Hematopoietic multipotent progenitor cell (in vitro differentiated cells): ENCODE measurements at regions not wholly inside any gene's neighbourhood (a gene's known extent, or its start where the extent isn't known, plus 50 kb on each side); places are given as distances from the start of the nearest gene placed in this dataset.
A peak's percentile ranks its signal among the peaks of the same experiment; 100 is the strongest.

ENCODE experiments used
- DNase-seq, 3 donors: peaks; one replicate each; pipeline ENCODE4 v3.0.0-alpha.2; 2011 to 2015; ENCODE audit warnings: low read depth in 2 of 3, low spot score in 2 of 3

DNA sequence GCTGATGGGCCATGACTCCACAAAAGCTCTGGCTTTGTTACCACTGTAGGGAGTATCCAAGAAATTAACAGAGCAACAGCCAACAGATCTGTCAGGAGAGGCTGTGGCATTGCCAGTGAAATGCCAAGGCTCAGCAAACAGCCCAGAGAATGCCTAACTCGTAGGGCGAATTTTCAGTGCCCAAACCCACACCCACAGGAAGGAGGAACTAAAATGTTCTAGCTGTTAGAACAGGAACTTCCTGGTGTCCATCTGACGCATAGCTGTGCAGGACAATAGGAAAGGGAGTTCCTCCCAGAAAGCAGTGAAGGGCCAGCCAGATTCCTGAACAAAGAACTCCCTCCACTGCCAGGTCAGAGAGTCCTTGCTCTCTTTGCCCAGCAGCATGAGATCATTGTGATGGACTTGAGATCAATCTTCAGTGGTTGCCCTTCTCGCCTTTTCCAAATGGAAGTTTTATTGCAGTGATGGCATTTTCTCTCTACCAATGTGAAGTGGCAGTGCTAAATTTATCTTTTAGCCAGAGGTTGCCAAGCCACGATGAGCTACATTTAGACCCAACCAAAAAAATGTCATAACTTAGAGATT lies 224.2 kb upstream of the STARD13 start:
- no peak for DNase-seq

DNA sequence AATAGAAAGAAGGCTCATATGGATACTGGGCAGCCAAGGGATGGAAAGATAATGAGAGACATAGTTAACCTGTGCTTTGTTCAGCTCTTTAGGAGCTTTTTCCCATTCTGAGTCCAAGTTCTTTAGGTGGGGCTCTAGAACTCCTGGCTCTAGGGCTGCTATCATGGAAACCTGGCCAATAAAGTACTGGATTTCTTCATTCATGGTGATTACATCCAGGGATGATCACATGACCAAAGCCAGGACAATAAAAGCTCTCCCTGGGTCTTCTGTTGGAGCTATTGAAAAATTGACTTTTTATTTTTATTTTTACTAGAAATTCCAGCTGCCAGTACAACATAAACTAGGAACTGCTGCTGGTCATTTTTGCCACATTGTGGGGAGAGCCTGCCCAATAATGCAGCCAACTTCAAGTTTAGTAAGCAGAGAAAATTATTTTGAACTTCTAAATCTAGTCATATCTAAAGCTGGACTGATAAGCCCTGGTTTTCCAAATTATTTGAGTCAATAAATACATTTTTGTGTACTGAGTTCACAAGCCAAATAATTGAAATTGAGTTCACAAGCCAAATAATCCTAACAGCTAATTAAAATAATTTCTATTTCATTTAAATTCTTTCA lies 224.9 kb upstream of the STARD13 start:
- no peak for DNase-seq

- no peak for DNase-seq
Measured at GRCh38 chr13:33512880-33513554, 227.5 kb upstream of the STARD13 start.

- DNase-seq, result peak in 1 of 3 donors; percentile 41
Measured at GRCh38 chr13:33514362-33514761, 228.8 kb upstream of the STARD13 start.

- no peak for DNase-seq
Measured at GRCh38 chr13:33515146-33515545, 229.6 kb upstream of the STARD13 start.

DNA sequence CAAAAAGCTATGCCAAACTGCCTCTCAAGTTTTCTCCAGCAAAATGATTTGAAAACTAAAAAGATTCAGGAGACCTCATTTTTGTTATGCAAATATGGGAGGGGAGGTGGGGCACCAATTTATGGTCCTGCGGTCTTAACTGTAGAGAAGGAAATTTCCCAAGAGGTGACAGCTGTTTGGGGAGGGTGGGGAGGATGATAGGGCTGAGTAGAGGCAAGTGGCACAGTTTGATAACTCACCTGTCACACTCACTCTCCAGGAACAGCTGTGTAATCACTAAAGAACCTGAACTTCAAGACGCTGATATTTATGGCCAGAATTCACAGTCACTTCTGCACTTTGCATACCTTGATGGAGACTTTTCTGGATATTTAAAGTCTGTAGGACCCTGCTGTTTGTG lies 232.9 kb upstream of the STARD13 start:
- no peak for DNase-seq

GRCh38 chr13:33519561-33520467 lies 234.3 kb upstream of the STARD13 start:
- no peak for DNase-seq

DNA sequence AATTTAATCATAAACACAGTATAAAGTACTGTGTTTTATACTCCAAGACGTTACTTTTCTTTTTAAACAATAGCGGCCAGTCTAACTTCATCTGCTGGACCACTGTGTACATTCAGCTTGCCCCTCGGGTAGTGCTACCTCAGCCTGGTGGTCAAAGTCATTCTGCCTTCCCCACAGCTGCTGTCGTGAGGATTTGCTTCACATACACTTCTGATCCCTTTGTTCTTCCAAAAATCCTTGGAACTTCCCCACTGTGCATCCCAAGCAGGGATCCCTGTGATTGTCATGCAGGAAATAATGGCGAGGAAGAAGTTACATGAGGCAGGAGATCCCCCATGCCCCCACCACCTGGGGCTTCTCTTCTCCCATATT lies 234.9 kb upstream of the STARD13 start:
- no peak for DNase-seq

DNA sequence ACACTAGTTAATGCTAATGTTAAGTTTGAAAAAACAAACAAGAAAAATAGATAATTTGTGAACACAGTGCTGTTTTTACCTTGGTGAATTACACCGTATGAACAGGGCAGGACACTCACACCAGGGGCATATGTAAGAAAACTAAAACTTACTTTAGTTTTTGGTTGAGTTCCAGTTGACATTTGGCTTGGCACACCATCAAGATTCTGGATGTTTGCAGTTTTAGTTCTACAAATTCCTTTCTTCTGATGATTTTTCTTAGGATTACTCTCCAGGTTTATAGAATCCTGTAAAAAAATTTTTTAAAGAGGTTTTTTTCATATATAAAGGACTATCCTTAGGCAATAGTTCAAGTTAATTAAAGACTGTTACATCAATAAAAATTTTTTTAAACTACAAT lies 238.5 kb upstream of the STARD13 start:
- DNase-seq, result no peak

GRCh38 chr13:33525763-33526162 lies 240.2 kb upstream of the STARD13 start:
- DNase-seq, result no peak

DNA sequence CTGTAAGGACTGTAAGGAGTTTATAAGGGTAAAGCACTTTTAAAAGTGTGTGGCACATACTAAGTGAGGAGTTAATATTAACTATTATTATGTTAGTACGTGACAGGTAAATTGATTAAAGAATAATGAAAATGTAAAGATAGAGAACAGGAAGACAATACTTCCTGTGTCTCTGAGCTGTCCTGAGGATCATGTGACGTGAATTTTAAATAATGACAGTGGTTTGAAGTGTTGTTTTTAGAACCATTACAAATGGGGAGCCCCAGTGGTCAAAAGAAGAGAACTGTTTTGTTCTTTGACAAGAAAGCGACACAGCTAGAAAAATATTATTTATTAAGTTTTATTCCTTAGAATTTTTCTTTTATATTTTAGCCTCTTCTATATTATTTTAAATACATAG lies 241.2 kb upstream of the STARD13 start:
- no peak for DNase-seq

GRCh38 chr13:33528896-33529295 lies 243.3 kb upstream of the STARD13 start:
- DNase-seq, result peak in 1 of 3 donors; percentile 61

- no peak for DNase-seq
Measured at GRCh38 chr13:33531484-33531883, 245.9 kb upstream of the STARD13 start.

DNA sequence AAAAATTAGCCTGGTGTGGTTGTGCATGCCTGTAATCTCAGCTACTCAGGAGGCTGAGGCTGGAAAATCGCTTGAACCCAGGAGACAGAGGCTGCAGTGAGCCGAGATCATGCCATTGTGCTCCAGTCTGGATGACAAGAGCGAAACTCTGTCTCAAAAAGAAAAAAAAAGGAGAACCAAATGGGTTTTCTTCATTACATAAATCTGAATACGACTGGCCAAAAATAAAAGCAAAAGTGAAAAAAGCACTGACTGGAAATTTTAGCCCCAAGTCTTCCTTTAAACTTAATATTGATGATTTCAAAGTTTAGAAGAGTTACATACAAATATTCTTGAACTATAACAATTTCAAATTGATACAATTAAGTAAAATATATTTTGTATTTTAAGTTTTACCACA lies 249.5 kb upstream of the STARD13 start:
- DNase-seq, result no peak

DNA sequence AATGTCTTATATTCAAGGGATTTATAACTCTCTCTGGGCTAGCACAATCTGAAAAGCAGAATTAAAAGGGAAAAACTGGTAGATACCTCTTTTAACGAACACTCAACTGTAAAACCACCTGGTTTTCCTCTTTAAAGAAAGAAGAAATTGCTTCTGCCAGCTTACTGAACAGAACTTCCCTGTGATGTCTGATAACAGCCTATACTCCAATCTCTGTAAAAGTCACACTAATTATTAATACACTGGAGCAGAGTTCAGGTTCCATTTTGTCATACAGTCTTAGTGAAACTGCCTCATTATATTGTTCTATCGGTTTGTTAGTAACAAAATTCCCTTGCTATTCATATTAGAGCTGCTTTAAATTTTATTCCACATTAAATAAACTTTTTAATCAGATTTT lies 251.0 kb upstream of the STARD13 start:
- DNase-seq, result no peak

- DNase-seq, result no peak
Measured at GRCh38 chr13:33537026-33537425, 251.5 kb upstream of the STARD13 start.

DNA sequence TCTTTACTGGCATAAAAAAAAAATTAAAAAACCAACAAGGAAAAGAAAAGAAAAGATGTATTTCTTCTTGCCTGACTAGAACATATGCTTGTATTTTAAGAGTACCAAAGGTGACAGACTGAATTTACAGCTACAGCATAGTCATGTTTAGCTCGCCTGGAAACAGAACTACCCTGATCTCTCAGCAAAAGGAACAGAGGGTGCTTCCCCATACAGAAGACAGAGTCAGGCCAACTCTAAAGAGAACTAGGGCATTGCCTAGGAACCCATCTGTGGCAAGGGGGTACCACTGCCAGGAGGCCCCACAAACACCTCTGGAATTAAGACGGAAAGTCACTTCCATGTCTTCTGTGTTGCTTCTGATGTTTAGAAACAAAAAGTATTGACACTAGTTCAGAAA lies 252.1 kb upstream of the STARD13 start:
- peak in 2 of 3 donors; percentile 31 to 64 for DNase-seq

DNA sequence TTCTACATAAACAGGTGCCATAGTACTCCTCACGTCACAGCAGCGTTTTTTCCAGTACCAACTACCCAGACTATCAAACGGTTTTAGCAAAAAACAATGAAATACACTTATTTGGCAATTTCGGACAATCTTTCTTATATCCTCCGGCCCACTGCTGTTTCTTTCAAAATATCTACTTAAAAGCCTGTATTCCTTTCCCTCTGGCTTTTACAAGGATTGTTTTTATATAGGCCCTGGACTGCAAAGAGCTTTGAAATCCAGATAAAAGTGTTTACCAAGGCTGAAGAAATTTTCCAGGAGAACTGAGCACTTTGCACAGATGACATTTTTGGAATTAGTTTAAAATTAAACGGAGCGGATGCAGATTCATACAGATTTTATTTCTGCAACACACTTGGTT lies 255.9 kb upstream of the STARD13 start:
- DNase-seq, result no peak

GRCh38 chr13:33541962-33542308 lies 256.4 kb upstream of the STARD13 start:
- no peak for DNase-seq

DNA sequence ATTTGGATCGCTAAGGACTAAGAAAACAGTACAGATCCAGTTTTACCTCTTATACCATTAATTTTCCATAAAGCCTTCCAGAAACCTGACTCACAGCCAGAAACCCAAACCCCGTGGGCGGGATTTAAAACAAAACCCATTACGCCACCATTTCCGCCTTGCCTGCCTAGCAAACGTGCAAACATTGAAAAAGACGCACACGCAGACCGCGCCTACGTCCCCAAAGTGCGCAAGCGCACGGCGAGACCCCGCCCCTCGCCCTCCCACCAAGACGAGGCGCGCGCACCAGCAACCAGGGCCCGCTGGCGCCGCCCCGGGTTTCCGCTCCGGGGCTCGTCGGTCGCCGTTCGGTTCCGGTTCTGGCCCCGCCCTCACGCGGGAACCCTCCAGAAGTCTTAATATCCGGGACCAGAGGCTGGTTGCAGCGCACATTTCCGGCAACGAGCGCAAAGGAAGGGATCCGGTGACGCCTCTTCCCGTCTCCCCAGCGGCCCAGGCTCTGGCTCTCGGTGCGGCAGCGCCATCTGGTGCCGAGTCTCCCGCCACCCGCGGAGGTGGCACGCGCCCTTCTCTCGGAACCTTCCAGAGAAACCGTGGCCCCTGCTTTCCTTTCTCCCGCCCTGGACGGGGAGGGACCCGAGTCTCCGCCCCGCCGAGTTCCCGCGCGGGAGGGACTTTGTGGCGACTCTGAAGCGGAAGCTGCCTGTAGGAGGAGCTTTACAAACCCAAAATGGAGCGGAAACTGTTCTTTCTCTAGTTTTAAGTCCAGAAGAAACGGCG lies 256.9 kb upstream of the STARD13 start:
- peak; percentile 99 to 100 (median 99) for DNase-seq

- DNase-seq, result no peak
Measured at GRCh38 chr13:33543089-33543459, 257.5 kb upstream of the STARD13 start.
